AG09309 (cell line): ENCODE measurements at regions not wholly inside any gene's neighbourhood (a gene's known extent, or its start where the extent isn't known, plus 50 kb on each side); places are given as distances from the start of the nearest gene placed in this dataset.

ENCODE experiments used
- DNase-seq: peaks from one replicate; pipeline ENCODE4 v3.0.0-alpha.2; 2010; ENCODE audit warnings: low read depth
- H3K4me3 ChIP-seq: 2 replicates; pipeline ENCODE4 v1.5.1; 2011; ENCODE audit warnings: mild to moderate bottlenecking, low read depth, low read length, moderate library complexity; ENCODE audit not compliant: control insufficient read depth
- TF ChIP-seq, protein P1 (sequence below): IDR thresholded peaks from 2 replicates; pipeline ENCODE4 v1.5.1; 2011; ENCODE audit warnings: mild to moderate bottlenecking, low read depth, low read length, inconsistent platforms; ENCODE audit not compliant: insufficient read depth, control insufficient read depth; ENCODE audit errors: missing control alignments

DNA sequence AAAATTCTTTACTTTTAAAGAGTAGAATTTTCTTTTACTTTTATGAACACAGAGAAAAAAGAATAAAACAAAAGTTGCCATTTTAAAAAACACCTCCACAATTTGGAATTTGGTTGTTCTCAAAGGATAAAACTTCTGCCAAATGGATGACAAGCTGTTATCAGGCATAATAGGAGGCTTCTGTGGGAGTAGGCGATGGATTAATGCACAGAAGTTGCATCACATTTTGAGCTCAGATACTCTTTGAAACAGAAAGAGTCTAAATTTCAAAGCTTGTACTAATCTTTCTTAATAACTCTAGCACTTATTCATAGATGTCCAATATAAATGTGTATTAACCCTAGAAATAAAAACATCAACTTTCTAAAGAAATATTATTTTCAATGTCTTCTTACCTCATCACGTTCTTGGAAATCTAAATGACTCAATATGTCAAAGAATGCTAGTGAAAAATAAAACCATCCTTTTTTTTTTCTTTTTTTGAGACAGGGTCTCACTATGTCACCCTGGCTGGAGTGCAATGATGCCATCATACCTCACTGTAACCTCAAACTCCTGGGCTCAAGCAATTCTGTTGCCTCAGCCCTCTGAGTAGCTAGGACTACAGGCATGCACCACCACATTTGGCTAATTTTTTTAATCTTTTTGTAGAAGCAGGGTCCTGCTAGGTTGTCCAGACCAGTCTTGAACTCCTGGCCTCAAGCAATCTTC, 112.8 kb upstream of the USP25 start:
- no peak overlapping the region for H3K4me3 ChIP-seq
- TF ChIP-seq, protein P1, sequence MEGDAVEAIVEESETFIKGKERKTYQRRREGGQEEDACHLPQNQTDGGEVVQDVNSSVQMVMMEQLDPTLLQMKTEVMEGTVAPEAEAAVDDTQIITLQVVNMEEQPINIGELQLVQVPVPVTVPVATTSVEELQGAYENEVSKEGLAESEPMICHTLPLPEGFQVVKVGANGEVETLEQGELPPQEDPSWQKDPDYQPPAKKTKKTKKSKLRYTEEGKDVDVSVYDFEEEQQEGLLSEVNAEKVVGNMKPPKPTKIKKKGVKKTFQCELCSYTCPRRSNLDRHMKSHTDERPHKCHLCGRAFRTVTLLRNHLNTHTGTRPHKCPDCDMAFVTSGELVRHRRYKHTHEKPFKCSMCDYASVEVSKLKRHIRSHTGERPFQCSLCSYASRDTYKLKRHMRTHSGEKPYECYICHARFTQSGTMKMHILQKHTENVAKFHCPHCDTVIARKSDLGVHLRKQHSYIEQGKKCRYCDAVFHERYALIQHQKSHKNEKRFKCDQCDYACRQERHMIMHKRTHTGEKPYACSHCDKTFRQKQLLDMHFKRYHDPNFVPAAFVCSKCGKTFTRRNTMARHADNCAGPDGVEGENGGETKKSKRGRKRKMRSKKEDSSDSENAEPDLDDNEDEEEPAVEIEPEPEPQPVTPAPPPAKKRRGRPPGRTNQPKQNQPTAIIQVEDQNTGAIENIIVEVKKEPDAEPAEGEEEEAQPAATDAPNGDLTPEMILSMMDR: no peak
- no peak for DNase-seq

DNA sequence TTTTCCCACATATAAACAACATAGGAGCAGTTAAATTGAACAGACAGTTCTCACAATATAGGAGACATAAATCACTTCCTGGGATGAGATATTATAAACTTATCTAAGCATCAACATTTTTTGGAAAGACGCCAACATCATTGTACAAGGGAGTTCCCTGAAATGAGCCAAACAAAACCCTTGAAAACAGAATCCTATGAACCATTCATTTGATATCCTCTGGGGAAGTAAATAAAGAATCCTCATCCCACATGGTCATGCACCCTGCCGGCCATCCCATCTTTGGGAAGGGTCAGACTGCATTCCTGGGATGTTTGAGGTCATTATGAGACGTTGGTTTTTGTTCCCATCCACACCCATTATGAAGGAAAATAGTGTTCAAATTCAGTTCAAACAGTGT, 111.8 kb upstream of the USP25 start:
- no peak for DNase-seq
- TF ChIP-seq, protein P1: no peak

DNA sequence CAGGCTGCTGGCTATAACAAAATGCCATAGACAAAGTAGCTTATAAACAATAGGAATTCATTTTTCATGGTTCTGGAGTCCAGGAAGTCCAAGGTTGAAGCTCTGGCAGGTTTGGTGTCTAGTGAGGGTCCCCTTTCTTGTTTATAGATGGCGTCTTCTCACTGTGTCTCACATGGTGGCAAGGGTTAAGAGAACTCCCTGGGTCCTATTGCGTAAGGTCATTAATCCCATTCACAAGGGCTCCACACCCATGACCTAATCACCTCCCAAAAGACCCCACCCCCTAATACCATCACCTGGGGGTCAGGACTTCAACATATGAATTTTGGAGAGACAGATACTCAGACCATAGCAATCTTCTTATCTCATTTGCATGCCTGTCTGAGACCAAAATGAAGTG, 108.9 kb upstream of the USP25 start:
- no peak overlapping the region for H3K4me3 ChIP-seq
- DNase-seq: no peak
- TF ChIP-seq, protein P1: no peak

More for the DNA sequence above, 111.8 kb upstream of the USP25 start:
- no peak overlapping the region for H3K4me3 ChIP-seq

DNA sequence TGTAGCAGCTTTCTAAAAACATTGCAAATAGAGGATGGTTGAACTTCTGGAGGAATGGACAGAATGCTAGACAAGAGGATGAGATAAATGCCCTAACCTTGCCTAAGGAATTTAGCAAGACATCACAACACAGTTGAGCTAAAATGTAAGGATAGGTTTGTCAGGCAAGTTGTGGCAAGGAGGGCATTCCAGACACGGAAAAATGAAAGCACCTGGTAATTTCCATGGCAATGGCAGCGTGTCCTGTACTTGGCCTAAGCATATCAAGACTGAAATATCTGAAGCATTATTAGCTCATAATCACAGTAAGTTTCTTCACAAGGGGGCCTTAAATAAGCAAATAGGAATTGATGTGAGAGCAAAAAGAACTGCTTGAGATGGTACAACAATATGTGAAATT, 105.1 kb upstream of the USP25 start:
- no peak for DNase-seq
- H3K4me3 ChIP-seq: no peak overlapping the region
- TF ChIP-seq, protein P1: no peak

DNA sequence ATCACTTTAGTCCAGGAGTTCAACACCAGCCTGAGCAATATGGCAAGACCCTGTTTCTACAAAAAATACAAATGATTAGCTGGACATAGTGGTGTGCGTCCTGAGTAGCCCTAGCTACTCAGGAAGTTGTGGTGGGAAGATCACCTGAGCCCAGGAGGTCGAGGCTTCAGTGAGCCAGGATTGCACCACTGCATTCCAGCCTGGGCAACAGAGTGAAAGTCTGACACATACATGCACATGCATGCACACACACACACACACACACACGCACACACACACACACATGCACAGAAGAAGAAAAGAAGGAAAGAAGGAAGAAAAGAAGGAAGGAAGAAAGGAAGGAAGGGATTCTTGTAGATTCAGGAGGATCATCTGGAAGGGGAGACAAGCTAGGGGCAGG, 104.4 kb upstream of the USP25 start:
- H3K4me3 ChIP-seq: no peak overlapping the region
- no peak for DNase-seq
- TF ChIP-seq, protein P1: no peak

DNA sequence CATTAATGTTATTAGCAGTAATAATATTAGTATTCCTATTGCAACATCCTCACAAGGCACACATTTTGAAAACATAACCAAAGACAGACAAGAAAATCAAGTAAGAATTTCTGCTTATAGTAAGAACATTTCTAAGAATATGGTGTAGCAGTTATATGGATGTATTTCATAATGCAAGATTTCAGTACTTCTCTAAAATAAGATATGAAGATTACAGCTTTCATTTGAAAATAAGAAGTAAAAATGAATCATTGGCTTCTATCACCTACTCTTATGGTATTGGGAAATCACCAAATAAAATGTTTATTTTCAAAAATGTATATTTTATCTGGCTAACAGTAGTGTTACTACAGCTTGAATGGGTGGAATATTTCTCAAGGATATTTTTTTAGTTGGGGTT, 103.8 kb upstream of the USP25 start:
- no peak overlapping the region for H3K4me3 ChIP-seq
- DNase-seq: no peak
- TF ChIP-seq, protein P1: no peak
